A673 (cell line): ENCODE measurements at regions not wholly inside any gene's neighbourhood (a gene's known extent, or its start where the extent isn't known, plus 50 kb on each side); places are given as distances from the start of the nearest gene placed in this dataset.
"Not testable (repeated sequence)": the region's sequence is repeated elsewhere in the genome, so short reads cannot be mapped to it uniquely, and the experiment has no call there.

Source experiments
- BruUV-seq: library from RNA; stranded (reverse); fragments of 400-500 nt; replicated peaks from 2 replicates; lab custom pipeline; 2021; lab: Mats Ljungman, UMichigan
- CTCF ChIA-PET: fragments of 300-600 bp; sonication (Branson Sonifier 250); formaldehyde crosslinking; loops from one replicate; lab custom pipeline; 2022; ENCODE audit warnings: antibody characterized with exemption; lab: Charles Lee
- POLR2A ChIA-PET: fragments of 300-600 bp; sonication (Branson Sonifier 250); formaldehyde crosslinking; loops from one replicate; lab custom pipeline; 2022; ENCODE audit warnings: antibody characterized with exemption; ENCODE audit not compliant: low non-redundant PET; lab: Charles Lee
- DNase-seq: peaks from one replicate; pipeline ENCODE4 v3.0.0-alpha.2; 2015; ENCODE audit warnings: low spot score
- H3K27ac ChIP-seq: fragments of 200-600 bp; sonication (generic); 2 replicates; pipeline ENCODE4 v1.5.1; 2016; ENCODE audit warnings: mixed run types, low read depth, mild to moderate bottlenecking, mixed read lengths, antibody characterized with exemption, low read length; ENCODE audit not compliant: poor library complexity, severe bottlenecking
- H3K27me3 ChIP-seq: fragments of 200-600 bp; sonication (generic); replicated peaks from 2 replicates; pipeline ENCODE4 v1.6.1; 2017; ENCODE audit warnings: mixed run types, low read depth, mild to moderate bottlenecking, mixed read lengths, antibody characterized with exemption, low read length; ENCODE audit not compliant: insufficient read depth, poor library complexity
- H3K36me3 ChIP-seq: fragments of 200-600 bp; sonication (generic); 2 replicates; pipeline ENCODE4 v1.6.1; 2016; ENCODE audit warnings: mixed run types, mild to moderate bottlenecking, mixed read lengths, antibody characterized with exemption, low read length; ENCODE audit not compliant: insufficient read depth, poor library complexity, severe bottlenecking
- H3K4me1 ChIP-seq: fragments of 200-600 bp; sonication (generic); 2 replicates; pipeline ENCODE4 v1.6.1; 2017; ENCODE audit warnings: mixed run types, mild to moderate bottlenecking, mixed read lengths, antibody characterized with exemption, low read length; ENCODE audit not compliant: insufficient read depth, poor library complexity, severe bottlenecking
- H3K4me3 ChIP-seq: fragments of 200-600 bp; sonication (generic); 2 replicates; pipeline ENCODE4 v1.5.1; 2016; ENCODE audit warnings: low read depth, mixed run types, mild to moderate bottlenecking, mixed read lengths, low read length; ENCODE audit not compliant: poor library complexity, severe bottlenecking
- H3K9me3 ChIP-seq: fragments of 200-600 bp; sonication (generic); 2 replicates; pipeline ENCODE4 v1.6.1; 2016; ENCODE audit warnings: mixed run types, low read depth, mild to moderate bottlenecking, mixed read lengths, antibody characterized with exemption, low read length; ENCODE audit not compliant: poor library complexity, severe bottlenecking
- intact Hi-C: fragments of 100-400 bp; cut with micrococcal nuclease; formaldehyde crosslinking; loops from one replicate; pipeline ENCODE4 v1.10.0; 2022; ENCODE audit not compliant: unreplicated experiment

- H3K27ac ChIP-seq, POLR2A ChIA-PET, BruUV-seq, H3K9me3 ChIP-seq, H3K4me1 ChIP-seq, H3K36me3 ChIP-seq, H3K27me3 ChIP-seq, intact Hi-C loops, DNase-seq, H3K4me3 ChIP-seq, CTCF ChIA-PET: not testable (repeated sequence)
Measured at GRCh38 chr15:85196697-85197096, 183.7 kb upstream of the AKAP13 start.

GRCh38 chr15:85197582-85197981 lies 182.8 kb upstream of the AKAP13 start:
- H3K27me3 ChIP-seq, H3K36me3 ChIP-seq, POLR2A ChIA-PET, DNase-seq, H3K9me3 ChIP-seq, CTCF ChIA-PET, BruUV-seq, intact Hi-C loops, H3K4me1 ChIP-seq, H3K27ac ChIP-seq, H3K4me3 ChIP-seq: not testable (repeated sequence)

- DNase-seq, POLR2A ChIA-PET, H3K36me3 ChIP-seq, CTCF ChIA-PET, H3K4me1 ChIP-seq, H3K27me3 ChIP-seq, H3K4me3 ChIP-seq, BruUV-seq, H3K9me3 ChIP-seq, intact Hi-C loops, H3K27ac ChIP-seq: not testable (repeated sequence)
Measured at GRCh38 chr15:85198432-85198831, 182.0 kb upstream of the AKAP13 start.

- H3K9me3 ChIP-seq, H3K36me3 ChIP-seq, intact Hi-C loops, DNase-seq, H3K4me1 ChIP-seq, H3K4me3 ChIP-seq, BruUV-seq, CTCF ChIA-PET, H3K27me3 ChIP-seq, POLR2A ChIA-PET, H3K27ac ChIP-seq: not testable (repeated sequence)
Measured at GRCh38 chr15:85200215-85200614, 180.2 kb upstream of the AKAP13 start.

- H3K27me3 ChIP-seq, H3K36me3 ChIP-seq, CTCF ChIA-PET, H3K4me3 ChIP-seq, H3K9me3 ChIP-seq, POLR2A ChIA-PET, DNase-seq, intact Hi-C loops, BruUV-seq, H3K27ac ChIP-seq, H3K4me1 ChIP-seq: not testable (repeated sequence)
Measured at GRCh38 chr15:85201118-85201793, 179.1 kb upstream of the AKAP13 start.

GRCh38 chr15:85204481-85204880 lies 175.9 kb upstream of the AKAP13 start:
- DNase-seq, H3K4me3 ChIP-seq, POLR2A ChIA-PET, H3K36me3 ChIP-seq, BruUV-seq, CTCF ChIA-PET, H3K9me3 ChIP-seq, H3K27me3 ChIP-seq, H3K27ac ChIP-seq, H3K4me1 ChIP-seq, intact Hi-C loops: not testable (repeated sequence)

GRCh38 chr15:85233791-85234325 lies 146.5 kb upstream of the AKAP13 start:
- H3K27me3 ChIP-seq, H3K4me1 ChIP-seq, POLR2A ChIA-PET, CTCF ChIA-PET, BruUV-seq, DNase-seq, H3K27ac ChIP-seq, intact Hi-C loops, H3K9me3 ChIP-seq, H3K36me3 ChIP-seq: not testable (repeated sequence)
- H3K4me3 ChIP-seq = peak overlapping the region; percentile 38
